GM19035 (cell line): ENCODE measurements at regions not wholly inside any gene's neighbourhood (a gene's known extent, or its start where the extent isn't known, plus 50 kb on each side); places are given as distances from the start of the nearest gene placed in this dataset.
"Not testable (repeated sequence)": the region's sequence is repeated elsewhere in the genome, so short reads cannot be mapped to it uniquely, and the experiment has no call there.

ENCODE experiments used
- ATAC-seq: cut with Tn5 transposase; IDR thresholded peaks from one replicate; pipeline ENCODE4 v1.9.1; 2021; ENCODE audit not compliant: unreplicated experiment

GRCh38 chr11:92168936-92169335, 55.7 kb upstream of the FAT3 start:
- no peak for ATAC-seq

- no peak for ATAC-seq
These were observed 57.0 kb upstream of the FAT3 start for GRCh38 chr11:92167571-92167970.

GRCh38 chr11:92166335-92166734, 58.3 kb upstream of the FAT3 start:
- ATAC-seq, result no peak

GRCh38 chr11:92163879-92164278, 60.7 kb upstream of the FAT3 start:
- no peak for ATAC-seq

GRCh38 chr11:92162776-92163175, 61.8 kb upstream of the FAT3 start:
- ATAC-seq, result no peak

GRCh38 chr11:92159931-92160330, 64.7 kb upstream of the FAT3 start:
- no peak for ATAC-seq

GRCh38 chr11:92157390-92157789, 67.2 kb upstream of the FAT3 start:
- not testable (repeated sequence) for ATAC-seq

GRCh38 chr11:92154611-92155010, 70.0 kb upstream of the FAT3 start:
- ATAC-seq, result no peak

- ATAC-seq, result no peak
These were observed 70.5 kb upstream of the FAT3 start for GRCh38 chr11:92154110-92154509.

GRCh38 chr11:92153542-92153941, 71.1 kb upstream of the FAT3 start:
- no peak for ATAC-seq

- no peak for ATAC-seq
These were observed 72.4 kb upstream of the FAT3 start for GRCh38 chr11:92152245-92152644.

- ATAC-seq, result no peak
These were observed 74.6 kb upstream of the FAT3 start for GRCh38 chr11:92149996-92150395.

- ATAC-seq, result no peak
These were observed 82.9 kb upstream of the FAT3 start for GRCh38 chr11:92141725-92142124.

GRCh38 chr11:92141159-92141558, 83.5 kb upstream of the FAT3 start:
- ATAC-seq, result no peak

- ATAC-seq, result no peak
These were observed 84.6 kb upstream of the FAT3 start for GRCh38 chr11:92140021-92140420.

- ATAC-seq, result no peak
These were observed 86.3 kb upstream of the FAT3 start for GRCh38 chr11:92138296-92138695.

GRCh38 chr11:92137747-92138146, 86.9 kb upstream of the FAT3 start:
- no peak for ATAC-seq

GRCh38 chr11:92136797-92137196, 87.8 kb upstream of the FAT3 start:
- ATAC-seq, result no peak

GRCh38 chr11:92131289-92131865, 93.2 kb upstream of the FAT3 start:
- ATAC-seq, result no peak

- no peak for ATAC-seq
These were observed 94.2 kb upstream of the FAT3 start for GRCh38 chr11:92130421-92130831.

- no peak for ATAC-seq
These were observed 94.8 kb upstream of the FAT3 start for GRCh38 chr11:92129811-92130210.

GRCh38 chr11:92128026-92128425, 96.6 kb upstream of the FAT3 start:
- ATAC-seq, result no peak

- no peak for ATAC-seq
These were observed 99.3 kb upstream of the FAT3 start for GRCh38 chr11:92125321-92125720.

- ATAC-seq, result no peak
These were observed 101.1 kb upstream of the FAT3 start for GRCh38 chr11:92123540-92123939.
